CD4-positive, CD25-positive, alpha-beta regulatory T cell (primary cell): ENCODE measurements at regions not wholly inside any gene's neighbourhood (a gene's known extent, or its start where the extent isn't known, plus 50 kb on each side); places are given as distances from the start of the nearest gene placed in this dataset.

Experiments used
- ATAC-seq, 2 donors: fragments of 150-1000 bp; cut with Tn5 transposase; one replicate each; pipeline ENCODE4 v1.10.0; 2021; ENCODE audit warnings: low read depth in 2 of 2, moderate number of reproducible peaks in 2 of 2, moderate library complexity in 1 of 2
- DNase-seq, 3 donors: peaks; one replicate each; pipeline versions ENCODE4 v3.0.0 to v3.0.0-alpha.2; 2012 to 2022; ENCODE audit warnings: mixed read lengths in 1 of 3
- H3K27ac ChIP-seq: one replicate; pipeline ENCODE4 v1.7.0; 2013; ENCODE audit warnings: mild to moderate bottlenecking, low read length; ENCODE audit not compliant: insufficient read depth, poor library complexity, severe bottlenecking
- H3K27me3 ChIP-seq: one replicate; pipeline ENCODE4 v1.7.0; 2013; ENCODE audit warnings: low read length; ENCODE audit not compliant: control insufficient read depth, insufficient read depth
- H3K36me3 ChIP-seq: one replicate; pipeline ENCODE4 v1.7.0; 2013; ENCODE audit warnings: mild to moderate bottlenecking, low read length, moderate library complexity; ENCODE audit not compliant: control insufficient read depth, insufficient read depth
- H3K4me1 ChIP-seq: 2 replicates; pipeline ENCODE4 v1.7.0; 2013; ENCODE audit warnings: mild to moderate bottlenecking, low read length; ENCODE audit not compliant: insufficient read depth, control insufficient read depth, poor library complexity, severe bottlenecking
- H3K4me3 ChIP-seq: one replicate; pipeline ENCODE4 v1.7.0; 2013; ENCODE audit warnings: low read depth, mild to moderate bottlenecking, low read length, moderate library complexity
- H3K9me3 ChIP-seq, 2 experiments: 1 replicate in 1 of 2; 2 replicates in 1 of 2; pipeline ENCODE4 v1.7.0; 2013; ENCODE audit warnings: low read length in 2 of 2, mild to moderate bottlenecking in 1 of 2, moderate library complexity in 1 of 2; ENCODE audit not compliant: control insufficient read depth in 2 of 2
- H3K27ac Mint-ChIP-seq, 3 donors: one replicate each; pipeline ENCODE4 v1.8.0; 2020 to 2022; ENCODE audit warnings: mild to moderate bottlenecking in 3 of 3, mixed read lengths in 3 of 3, moderate library complexity in 2 of 3
- H3K27me3 Mint-ChIP-seq: one replicate; pipeline ENCODE4 v1.8.0; 2022; ENCODE audit warnings: mild to moderate bottlenecking, mixed read lengths
- H3K36me3 Mint-ChIP-seq: one replicate; pipeline ENCODE4 v1.8.0; 2020; ENCODE audit warnings: mixed read lengths
- H3K4me1 Mint-ChIP-seq, 4 donors: one replicate each; pipeline ENCODE4 v1.8.0; 2020 to 2022; ENCODE audit warnings: mixed read lengths in 4 of 4, mild to moderate bottlenecking in 1 of 4
- H3K4me3 Mint-ChIP-seq, 4 donors: one replicate each; pipeline ENCODE4 v1.8.0; 2020 to 2022; ENCODE audit warnings: mild to moderate bottlenecking in 4 of 4, mixed read lengths in 4 of 4, moderate library complexity in 3 of 4
- H3K9me3 Mint-ChIP-seq, 7 donors: one replicate each; pipeline ENCODE4 v1.8.0; 2020 to 2022; ENCODE audit warnings: mixed read lengths in 7 of 7, mild to moderate bottlenecking in 3 of 7, moderate library complexity in 2 of 7

GRCh38 chr20:60463798-60464197, 505.6 kb downstream of the CDH26 start:
- no peak overlapping the region for H3K4me3 ChIP-seq
- Mint-ChIP-seq H3K4me1 (no peaks in the 10 kb centered on the region), H3K27me3 (no peaks in the 10 kb centered on the region), H3K4me3 (no peak overlapping the region), H3K9me3 (peaks cover 0 to 17% (median 0%) of the 10 kb centered on the region in 7 donors), H3K36me3 (no peaks in the 10 kb centered on the region), H3K27ac (no peak overlapping the region)
- H3K27me3 ChIP-seq, result no peaks in the 10 kb centered on the region
- H3K27ac ChIP-seq, result no peak overlapping the region
- no peaks in the 10 kb centered on the region for H3K4me1 ChIP-seq
- ATAC-seq (no peak), DNase-seq (no peak)
- no peaks in the 10 kb centered on the region for H3K36me3 ChIP-seq
- H3K9me3 ChIP-seq, result no peaks in the 10 kb centered on the region

GRCh38 chr20:60465439-60465838, 507.2 kb downstream of the CDH26 start:
- no peak for DNase-seq
- H3K27me3 Mint-ChIP-seq, result no peaks in the 10 kb centered on the region
- H3K9me3 Mint-ChIP-seq, result peaks cover 0 to 17% (median 0%) of the 10 kb centered on the region in 7 donors

GRCh38 chr20:60465993-60466686, 507.9 kb downstream of the CDH26 start:
- Mint-ChIP-seq H3K9me3 (peaks cover 0 to 17% (median 0%) of the 10 kb centered on the region in 7 donors), H3K27ac (no peak overlapping the region), H3K36me3 (no peaks in the 10 kb centered on the region), H3K4me1 (no peaks in the 10 kb centered on the region), H3K4me3 (no peak overlapping the region), H3K27me3 (no peaks in the 10 kb centered on the region)
- no peaks in the 10 kb centered on the region for H3K27me3 ChIP-seq
- H3K4me1 ChIP-seq, result no peaks in the 10 kb centered on the region
- H3K27ac ChIP-seq, result no peak overlapping the region
- H3K4me3 ChIP-seq, result no peak overlapping the region
- H3K36me3 ChIP-seq, result no peaks in the 10 kb centered on the region
- ATAC-seq, result no peak
- no peaks in the 10 kb centered on the region for H3K9me3 ChIP-seq
- no peak for DNase-seq

More at GRCh38 chr20:60465439-60465838, 507.2 kb downstream of the CDH26 start:
- H3K27me3 ChIP-seq, result no peaks in the 10 kb centered on the region
- no peaks in the 10 kb centered on the region for H3K9me3 ChIP-seq
- no peaks in the 10 kb centered on the region for H3K4me1 ChIP-seq
- no peak overlapping the region for H3K27ac Mint-ChIP-seq
- no peak overlapping the region for H3K27ac ChIP-seq
- no peak overlapping the region for H3K4me3 ChIP-seq
- no peaks in the 10 kb centered on the region for H3K36me3 Mint-ChIP-seq
- no peaks in the 10 kb centered on the region for H3K36me3 ChIP-seq
- ATAC-seq, result no peak
- H3K4me3 Mint-ChIP-seq, result no peak overlapping the region
- no peaks in the 10 kb centered on the region for H3K4me1 Mint-ChIP-seq

- Histone ChIP-seq H3K9me3 (no peaks in the 10 kb centered on the region), H3K27ac (no peak overlapping the region), H3K36me3 (no peaks in the 10 kb centered on the region), H3K4me1 (no peaks in the 10 kb centered on the region), H3K27me3 (no peaks in the 10 kb centered on the region), H3K4me3 (no peak overlapping the region)
- Mint-ChIP-seq H3K4me3 (no peak overlapping the region), H3K27me3 (no peaks in the 10 kb centered on the region), H3K36me3 (no peaks in the 10 kb centered on the region), H3K4me1 (no peaks in the 10 kb centered on the region), H3K27ac (no peak overlapping the region), H3K9me3 (peaks cover 0 to 14% (median 0%) of the 10 kb centered on the region in 7 donors)
- no peak for ATAC-seq
- no peak for DNase-seq
Observed at GRCh38 chr20:60466687-60467022, 508.4 kb downstream of the CDH26 start.

GRCh38 chr20:60467078-60467477, 508.9 kb downstream of the CDH26 start:
- H3K27ac ChIP-seq, result no peak overlapping the region
- ATAC-seq (no peak), DNase-seq (no peak)
- H3K4me1 ChIP-seq, result no peaks in the 10 kb centered on the region
- no peaks in the 10 kb centered on the region for H3K36me3 ChIP-seq
- H3K27me3 ChIP-seq, result no peaks in the 10 kb centered on the region
- H3K9me3 ChIP-seq, result no peaks in the 10 kb centered on the region
- Mint-ChIP-seq H3K36me3 (no peaks in the 10 kb centered on the region), H3K9me3 (peaks cover 0 to 11% (median 0%) of the 10 kb centered on the region in 7 donors), H3K4me1 (no peaks in the 10 kb centered on the region), H3K27ac (no peak overlapping the region), H3K4me3 (no peak overlapping the region), H3K27me3 (no peaks in the 10 kb centered on the region)
- H3K4me3 ChIP-seq, result no peak overlapping the region

- Mint-ChIP-seq H3K27ac (no peak overlapping the region), H3K4me3 (no peak overlapping the region), H3K27me3 (no peaks in the 10 kb centered on the region), H3K4me1 (no peaks in the 10 kb centered on the region), H3K36me3 (no peaks in the 10 kb centered on the region), H3K9me3 (peaks cover 0 to 5% (median 0%) of the 10 kb centered on the region in 7 donors)
- Histone ChIP-seq H3K4me1 (no peaks in the 10 kb centered on the region), H3K9me3 (no peaks in the 10 kb centered on the region), H3K36me3 (no peaks in the 10 kb centered on the region), H3K27ac (no peak overlapping the region), H3K27me3 (no peaks in the 10 kb centered on the region), H3K4me3 (no peak overlapping the region)
- ATAC-seq, result no peak
- DNase-seq, result no peak
Observed at GRCh38 chr20:60467771-60468170, 509.5 kb downstream of the CDH26 start.

- peaks cover 0 to 3% (median 0%) of the 10 kb centered on the region in 7 donors for H3K9me3 Mint-ChIP-seq
- H3K4me1 Mint-ChIP-seq, result no peaks in the 10 kb centered on the region
- H3K4me1 ChIP-seq, result no peaks in the 10 kb centered on the region
- H3K4me3 Mint-ChIP-seq, result no peak overlapping the region
- H3K27me3 ChIP-seq, result no peaks in the 10 kb centered on the region
- DNase-seq (no peak), ATAC-seq (no peak)
- H3K4me3 ChIP-seq, result no peak overlapping the region
- H3K9me3 ChIP-seq, result no peaks in the 10 kb centered on the region
- H3K27me3 Mint-ChIP-seq, result no peaks in the 10 kb centered on the region
- H3K27ac ChIP-seq, result no peak overlapping the region
- no peaks in the 10 kb centered on the region for H3K36me3 ChIP-seq
- no peaks in the 10 kb centered on the region for H3K36me3 Mint-ChIP-seq
- H3K27ac Mint-ChIP-seq, result no peak overlapping the region
Observed at GRCh38 chr20:60469829-60470228, 511.6 kb downstream of the CDH26 start.

GRCh38 chr20:60470366-60470765, 512.1 kb downstream of the CDH26 start:
- H3K9me3 ChIP-seq, result no peaks in the 10 kb centered on the region
- no peaks in the 10 kb centered on the region for H3K4me1 ChIP-seq
- H3K27ac Mint-ChIP-seq, result no peak overlapping the region
- H3K4me1 Mint-ChIP-seq, result no peaks in the 10 kb centered on the region
- H3K27me3 Mint-ChIP-seq, result no peaks in the 10 kb centered on the region
- H3K9me3 Mint-ChIP-seq, result peaks cover 0 to 3% (median 0%) of the 10 kb centered on the region in 7 donors
- H3K36me3 ChIP-seq, result no peaks in the 10 kb centered on the region
- H3K4me3 Mint-ChIP-seq, result no peak overlapping the region
- DNase-seq (no peak), ATAC-seq (no peak)
- no peak overlapping the region for H3K27ac ChIP-seq
- H3K4me3 ChIP-seq, result no peak overlapping the region
- H3K27me3 ChIP-seq, result no peaks in the 10 kb centered on the region
- no peaks in the 10 kb centered on the region for H3K36me3 Mint-ChIP-seq
